ENCODE measurements at regions not wholly inside any gene's neighbourhood (a gene's known extent, or its start where the extent isn't known, plus 50 kb on each side); places are given as distances from the start of the nearest gene placed in this dataset.

DNA sequence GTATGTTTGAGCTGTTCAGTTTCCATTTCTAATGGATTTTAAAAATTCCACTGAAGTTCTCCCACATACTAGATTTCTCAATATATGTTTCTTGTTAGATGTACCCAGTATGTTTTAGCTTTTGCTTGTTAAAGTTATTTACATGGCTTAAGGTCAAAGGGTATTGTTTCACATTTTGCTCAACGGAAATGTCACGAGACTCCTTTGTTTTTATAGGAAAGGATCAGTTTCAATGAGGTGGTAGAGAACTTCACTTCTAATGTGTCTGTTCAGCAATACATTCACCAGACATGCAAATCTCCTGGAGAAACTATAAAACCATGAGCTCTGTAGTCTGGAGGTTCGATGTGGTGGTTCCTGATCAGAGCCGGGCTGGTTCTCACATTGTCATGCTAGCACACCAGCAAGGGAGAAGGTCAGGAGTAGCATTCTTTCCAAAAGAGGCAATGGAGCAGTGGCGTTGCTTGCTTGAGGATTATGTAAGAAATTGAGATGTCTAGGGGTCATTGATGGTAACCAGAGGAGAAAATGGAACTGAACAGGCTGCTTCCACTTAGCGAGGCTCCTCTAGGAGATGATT is 114.0 kb downstream of the RAB18 start:
- intact Hi-C loops (cut with DNase I; ENCODE audit: low total_unique reads) = no loop called here
- H3K4me3 ChIP-seq (ENCODE audit: low read depth, poor library complexity, severe bottlenecking) = no peak overlapping the region
- no peak for DNase-seq (ENCODE audit: low spot score in 2 of 2)
- WGBS, 2 donors = 78 to 84% methylated on average over 6 of the region's 6 CpGs
- TF ChIP-seq POLR2A (IDR thresholded peaks at IDR 0.05) = no peak
- TF ChIP-seq, protein P1, sequence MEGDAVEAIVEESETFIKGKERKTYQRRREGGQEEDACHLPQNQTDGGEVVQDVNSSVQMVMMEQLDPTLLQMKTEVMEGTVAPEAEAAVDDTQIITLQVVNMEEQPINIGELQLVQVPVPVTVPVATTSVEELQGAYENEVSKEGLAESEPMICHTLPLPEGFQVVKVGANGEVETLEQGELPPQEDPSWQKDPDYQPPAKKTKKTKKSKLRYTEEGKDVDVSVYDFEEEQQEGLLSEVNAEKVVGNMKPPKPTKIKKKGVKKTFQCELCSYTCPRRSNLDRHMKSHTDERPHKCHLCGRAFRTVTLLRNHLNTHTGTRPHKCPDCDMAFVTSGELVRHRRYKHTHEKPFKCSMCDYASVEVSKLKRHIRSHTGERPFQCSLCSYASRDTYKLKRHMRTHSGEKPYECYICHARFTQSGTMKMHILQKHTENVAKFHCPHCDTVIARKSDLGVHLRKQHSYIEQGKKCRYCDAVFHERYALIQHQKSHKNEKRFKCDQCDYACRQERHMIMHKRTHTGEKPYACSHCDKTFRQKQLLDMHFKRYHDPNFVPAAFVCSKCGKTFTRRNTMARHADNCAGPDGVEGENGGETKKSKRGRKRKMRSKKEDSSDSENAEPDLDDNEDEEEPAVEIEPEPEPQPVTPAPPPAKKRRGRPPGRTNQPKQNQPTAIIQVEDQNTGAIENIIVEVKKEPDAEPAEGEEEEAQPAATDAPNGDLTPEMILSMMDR (IDR thresholded peaks at IDR 0.05) = no peak

GRCh38 chr10:27618906-27619305 is 114.8 kb downstream of the RAB18 start:
- H3K4me3 ChIP-seq (ENCODE audit: low read depth, poor library complexity, severe bottlenecking) = no peak overlapping the region
- TF ChIP-seq, protein P1 (IDR thresholded peaks at IDR 0.05) = no peak
- no peak for TF ChIP-seq POLR2A (IDR thresholded peaks at IDR 0.05)
- intact Hi-C loops (cut with DNase I; ENCODE audit: low total_unique reads) = no loop called here
- 66% methylated on average over 10 of the region's 10 CpGs for WGBS, 2 donors
- no peak for DNase-seq (ENCODE audit: low spot score in 2 of 2)

- intact Hi-C loops (cut with DNase I; ENCODE audit: low total_unique reads) = no loop called here
- no peak for DNase-seq (ENCODE audit: low spot score in 2 of 2)
- 77 to 89% methylated on average over 4 of the region's 4 CpGs for WGBS, 2 donors
- TF ChIP-seq, protein P1 (IDR thresholded peaks at IDR 0.05) = no peak
- TF ChIP-seq POLR2A (IDR thresholded peaks at IDR 0.05) = no peak
- H3K4me3 ChIP-seq (ENCODE audit: low read depth, poor library complexity, severe bottlenecking) = no peak overlapping the region
These were observed 115.2 kb downstream of the RAB18 start for GRCh38 chr10:27619329-27619728.

DNA sequence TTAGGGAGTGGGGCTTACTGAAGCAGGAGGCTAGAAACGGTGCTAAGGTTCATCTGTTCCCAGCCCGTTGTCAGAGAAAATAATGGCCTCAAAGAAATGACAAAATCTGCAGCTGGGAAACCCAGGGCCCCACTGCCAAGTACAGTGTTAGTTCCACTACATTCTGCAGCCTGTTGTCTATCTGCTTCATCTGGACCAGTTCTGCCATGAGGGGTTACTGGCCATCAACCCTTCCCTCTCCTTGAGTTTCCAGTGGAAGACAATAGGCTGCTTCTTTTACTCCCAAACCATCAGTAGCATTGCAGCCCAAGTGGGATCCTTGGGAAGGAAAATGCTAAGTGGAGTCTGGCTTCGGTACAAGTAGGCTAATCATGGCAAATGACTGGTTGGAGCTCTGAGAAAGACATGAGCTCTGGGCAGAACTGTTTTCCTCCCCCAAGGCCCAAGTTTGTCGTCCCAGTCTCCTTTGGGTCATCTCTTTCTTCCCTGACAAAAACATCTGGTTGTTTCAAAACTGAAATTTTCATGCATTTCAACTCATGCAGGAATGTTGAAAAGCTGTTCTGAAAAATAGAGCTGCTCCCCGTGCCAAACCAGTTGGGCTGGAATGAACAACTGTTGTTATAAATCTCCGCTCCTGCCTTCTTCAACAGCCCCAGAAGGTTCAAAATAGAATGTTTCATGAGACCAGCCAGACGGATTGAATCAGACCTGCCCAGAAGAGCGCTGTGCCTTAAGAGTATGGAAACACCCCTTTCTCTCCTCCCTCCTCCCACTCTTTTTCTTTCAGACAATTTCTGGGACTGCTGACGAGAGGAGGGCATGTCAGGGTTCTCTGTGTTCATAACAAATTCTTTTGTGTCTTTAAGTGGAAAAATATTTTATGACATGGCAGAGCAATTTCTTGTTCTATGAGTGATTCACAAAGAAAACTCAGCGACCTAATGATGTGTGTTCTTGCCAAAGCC is 116.6 kb downstream of the RAB18 start:
- TF ChIP-seq, protein P1 (IDR thresholded peaks at IDR 0.05) = no peak
- no peak for TF ChIP-seq POLR2A (IDR thresholded peaks at IDR 0.05)
- H3K4me3 ChIP-seq (ENCODE audit: low read depth, poor library complexity, severe bottlenecking) = no peak overlapping the region
- WGBS, 2 donors = 22 to 23% methylated on average over 10 of the region's 10 CpGs
- intact Hi-C loops (cut with DNase I; ENCODE audit: low total_unique reads) = no loop called here
- peak in 1 of 2 donors; percentile 65 for DNase-seq (ENCODE audit: low spot score in 2 of 2)

GRCh38 chr10:27621461-27621860 is 117.4 kb downstream of the RAB18 start:
- 44 to 53% methylated on average over 4 of the region's 4 CpGs for WGBS, 2 donors
- intact Hi-C loops (cut with DNase I; ENCODE audit: low total_unique reads) = no loop called here
- TF ChIP-seq, protein P1 (IDR thresholded peaks at IDR 0.05) = no peak
- no peak for TF ChIP-seq POLR2A (IDR thresholded peaks at IDR 0.05)
- no peak for DNase-seq (ENCODE audit: low spot score in 2 of 2)
- H3K4me3 ChIP-seq (ENCODE audit: low read depth, poor library complexity, severe bottlenecking) = no peak overlapping the region

All from lower leg skin (tissue), 4 donors.